Smooth muscle cell (in vitro differentiated cells): ENCODE measurements at regions not wholly inside any gene's neighbourhood (a gene's known extent, or its start where the extent isn't known, plus 50 kb on each side); places are given as distances from the start of the nearest gene placed in this dataset.

ENCODE experiments used
- DNase-seq: peaks from one replicate; lab custom pipeline; 2025; ENCODE audit not compliant: unreplicated experiment; lab: John Stamatoyannopoulos, UW
- H2AFZ ChIP-seq: fragments of 200-600 bp; sonication (generic); 2 replicates; pipeline ENCODE4 v1.6.0; 2016; ENCODE audit warnings: antibody characterized with exemption, low read depth, mild to moderate bottlenecking
- H3F3A ChIP-seq: fragments of 200-600 bp; sonication (generic); 2 replicates; pipeline ENCODE4 v1.6.0; 2017; ENCODE audit warnings: antibody characterized with exemption, low read depth
- H3K27ac ChIP-seq: fragments of 200-600 bp; sonication (generic); 2 replicates; pipeline ENCODE4 v1.5.1; 2016; ENCODE audit warnings: low read depth, mild to moderate bottlenecking
- H3K27me3 ChIP-seq: fragments of 200-600 bp; sonication (generic); 2 replicates; pipeline ENCODE4 v1.6.1; 2016; ENCODE audit warnings: low read depth, mild to moderate bottlenecking
- H3K36me3 ChIP-seq: fragments of 200-600 bp; sonication (generic); 2 replicates; pipeline ENCODE4 v1.5.1; 2016; ENCODE audit warnings: low read depth
- H3K4me1 ChIP-seq: fragments of 200-600 bp; sonication (generic); 2 replicates; pipeline ENCODE4 v1.5.1; 2016; ENCODE audit warnings: low read depth
- H3K4me2 ChIP-seq: fragments of 200-600 bp; sonication (generic); 2 replicates; pipeline ENCODE4 v1.6.0; 2016; ENCODE audit warnings: mild to moderate bottlenecking
- H3K4me3 ChIP-seq: fragments of 200-600 bp; sonication (generic); 2 replicates; pipeline ENCODE4 v1.5.1; 2016; ENCODE audit warnings: mild to moderate bottlenecking
- H3K79me2 ChIP-seq: fragments of 200-600 bp; sonication (generic); 2 replicates; pipeline ENCODE4 v1.6.0; 2016; ENCODE audit warnings: low read depth, mild to moderate bottlenecking
- H3K9ac ChIP-seq: fragments of 200-600 bp; sonication (generic); 2 replicates; pipeline ENCODE4 v1.6.0; 2016; ENCODE audit warnings: low read depth
- H3K9me3 ChIP-seq: fragments of 200-600 bp; sonication (generic); replicated peaks from 2 replicates; pipeline ENCODE4 v1.5.1; 2016; ENCODE audit warnings: low read depth
- H4K20me1 ChIP-seq: fragments of 200-600 bp; sonication (generic); 2 replicates; pipeline ENCODE4 v1.6.0; 2016; ENCODE audit warnings: low read depth
- CTCF ChIP-seq: fragments of 200-600 bp; sonication (generic); IDR thresholded peaks from 2 replicates; pipeline ENCODE4 v1.5.1; 2017; ENCODE audit warnings: borderline replicate concordance, mild to moderate bottlenecking, antibody characterized with exemption; ENCODE audit not compliant: insufficient read depth, poor library complexity, severe bottlenecking
- WGBS: methylation state at CpG from one replicate; pipeline ENCODE4 v1.1.7; 2016; ENCODE audit warnings: low lambda C conversion rate; 5-methylcytosine and 5-hydroxymethylcytosine counted together

- Histone ChIP-seq H3K27me3 (no peaks in the 10 kb centered on the region), H3K4me2 (no peak overlapping the region), H3K4me3 (no peak overlapping the region), H3K79me2 (no peaks in the 10 kb centered on the region), H4K20me1 (no peaks in the 10 kb centered on the region), H3K4me1 (no peaks in the 10 kb centered on the region), H3K9me3 (no peaks in the 10 kb centered on the region), H3F3A (no peaks in the 10 kb centered on the region), H2AFZ (no peak overlapping the region), H3K9ac (no peak overlapping the region), H3K27ac (peak overlapping the region; percentile 45), H3K36me3 (no peaks in the 10 kb centered on the region)
- 68% methylated on average over 4 of the region's 4 CpGs for WGBS
- no peak for DNase-seq
- TF ChIP-seq CTCF: no peak
These were observed 59.9 kb downstream of the GPR65 start for GRCh38 chr14:88064841-88065240.

GRCh38 chr14:88069677-88070076, 64.7 kb downstream of the GPR65 start:
- 88% methylated on average over 1 of the region's 1 CpG for WGBS

GRCh38 chr14:88075269-88075981, 70.5 kb downstream of the GPR65 start:
- 85% methylated on average over 4 of the region's 4 CpGs for WGBS
- TF ChIP-seq CTCF: no peak

More at GRCh38 chr14:88069677-88070076, 64.7 kb downstream of the GPR65 start:
- Histone ChIP-seq H2AFZ (no peak overlapping the region), H3K4me1 (no peaks in the 10 kb centered on the region), H3K4me2 (no peak overlapping the region), H3K27ac (no peak overlapping the region), H3K4me3 (no peak overlapping the region), H3K27me3 (no peaks in the 10 kb centered on the region), H3K36me3 (no peaks in the 10 kb centered on the region), H4K20me1 (no peaks in the 10 kb centered on the region), H3K79me2 (no peaks in the 10 kb centered on the region), H3F3A (no peaks in the 10 kb centered on the region), H3K9me3 (no peaks in the 10 kb centered on the region), H3K9ac (no peak overlapping the region)
- DNase-seq: no peak
- TF ChIP-seq CTCF: no peak

GRCh38 chr14:88078525-88078924, 73.6 kb downstream of the GPR65 start:
- no peak overlapping the region for H3K4me3 ChIP-seq
- no peaks in the 10 kb centered on the region for H4K20me1 ChIP-seq
- no peaks in the 10 kb centered on the region for H3K79me2 ChIP-seq
- TF ChIP-seq CTCF: no peak
- no peak overlapping the region for H2AFZ ChIP-seq
- H3K4me2 ChIP-seq: no peak overlapping the region
- H3F3A ChIP-seq: no peaks in the 10 kb centered on the region
- H3K36me3 ChIP-seq: no peaks in the 10 kb centered on the region
- H3K9ac ChIP-seq: no peak overlapping the region
- WGBS: 100% methylated on average over 1 of the region's 1 CpG
- H3K9me3 ChIP-seq: no peaks in the 10 kb centered on the region
- no peaks in the 10 kb centered on the region for H3K4me1 ChIP-seq
- DNase-seq: no peak
- H3K27ac ChIP-seq: no peak overlapping the region
- no peaks in the 10 kb centered on the region for H3K27me3 ChIP-seq

More at GRCh38 chr14:88075269-88075981, 70.5 kb downstream of the GPR65 start:
- H3K4me3 ChIP-seq: peak overlapping the region; percentile 6
- no peaks in the 10 kb centered on the region for H3K79me2 ChIP-seq
- H3K4me2 ChIP-seq: no peak overlapping the region
- no peak overlapping the region for H3K9ac ChIP-seq
- H4K20me1 ChIP-seq: no peaks in the 10 kb centered on the region
- H3K36me3 ChIP-seq: no peaks in the 10 kb centered on the region
- H3K27ac ChIP-seq: no peak overlapping the region
- no peaks in the 10 kb centered on the region for H3K4me1 ChIP-seq
- no peak for DNase-seq
- no peaks in the 10 kb centered on the region for H3F3A ChIP-seq
- H3K27me3 ChIP-seq: no peaks in the 10 kb centered on the region
- H2AFZ ChIP-seq: no peak overlapping the region
- H3K9me3 ChIP-seq: no peaks in the 10 kb centered on the region
